ENCODE measurements at regions not wholly inside any gene's neighbourhood (a gene's known extent, or its start where the extent isn't known, plus 50 kb on each side); places are given as distances from the start of the nearest gene placed in this dataset.

DNA sequence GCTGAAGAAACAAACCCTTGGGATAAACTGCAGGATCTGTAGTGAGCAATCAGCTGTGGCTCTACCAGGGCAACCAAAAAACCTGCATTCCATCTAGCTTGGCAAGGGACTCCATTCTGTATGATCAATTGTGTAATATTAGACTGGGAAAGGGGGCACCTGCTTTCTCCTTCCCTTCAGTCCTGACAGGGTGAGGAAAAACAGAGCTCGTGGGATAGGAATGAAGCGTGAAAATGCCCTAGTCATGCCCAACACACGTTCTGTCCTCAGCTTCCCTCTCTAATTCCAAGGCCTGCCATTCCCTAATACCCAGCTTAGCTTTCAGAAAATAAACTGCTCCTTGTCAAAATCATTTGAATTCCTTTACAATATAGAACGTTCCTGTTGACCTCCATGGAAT is 442.3 kb downstream of the PLPP3 start:
- Mint-ChIP-seq H3K9me3 (ENCODE audit: low read depth, unreplicated experiment) (no peaks in the 10 kb centered on the region), H3K27me3 (ENCODE audit: unreplicated experiment) (no peaks in the 10 kb centered on the region), H3K27ac (ENCODE audit: unreplicated experiment) (no peak overlapping the region), H3K4me3 (ENCODE audit: low read depth, unreplicated experiment) (no peak overlapping the region), H3K4me1 (ENCODE audit: low read depth, unreplicated experiment) (no peaks in the 10 kb centered on the region), H3K36me3 (ENCODE audit: insufficient read depth, unreplicated experiment) (no peaks in the 10 kb centered on the region)
- DNase-seq = no peak
- no TSS peak for BruUV-seq (replicated peaks)
- intact Hi-C loops (cut with micrococcal nuclease; ENCODE audit: unreplicated experiment) = no loop called here
- TF ChIP-seq, protein P1, sequence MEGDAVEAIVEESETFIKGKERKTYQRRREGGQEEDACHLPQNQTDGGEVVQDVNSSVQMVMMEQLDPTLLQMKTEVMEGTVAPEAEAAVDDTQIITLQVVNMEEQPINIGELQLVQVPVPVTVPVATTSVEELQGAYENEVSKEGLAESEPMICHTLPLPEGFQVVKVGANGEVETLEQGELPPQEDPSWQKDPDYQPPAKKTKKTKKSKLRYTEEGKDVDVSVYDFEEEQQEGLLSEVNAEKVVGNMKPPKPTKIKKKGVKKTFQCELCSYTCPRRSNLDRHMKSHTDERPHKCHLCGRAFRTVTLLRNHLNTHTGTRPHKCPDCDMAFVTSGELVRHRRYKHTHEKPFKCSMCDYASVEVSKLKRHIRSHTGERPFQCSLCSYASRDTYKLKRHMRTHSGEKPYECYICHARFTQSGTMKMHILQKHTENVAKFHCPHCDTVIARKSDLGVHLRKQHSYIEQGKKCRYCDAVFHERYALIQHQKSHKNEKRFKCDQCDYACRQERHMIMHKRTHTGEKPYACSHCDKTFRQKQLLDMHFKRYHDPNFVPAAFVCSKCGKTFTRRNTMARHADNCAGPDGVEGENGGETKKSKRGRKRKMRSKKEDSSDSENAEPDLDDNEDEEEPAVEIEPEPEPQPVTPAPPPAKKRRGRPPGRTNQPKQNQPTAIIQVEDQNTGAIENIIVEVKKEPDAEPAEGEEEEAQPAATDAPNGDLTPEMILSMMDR (IDR thresholded peaks at IDR 0.05; ENCODE audit: unreplicated experiment) = no peak
- CTCF ChIA-PET = no interaction called here

DNA sequence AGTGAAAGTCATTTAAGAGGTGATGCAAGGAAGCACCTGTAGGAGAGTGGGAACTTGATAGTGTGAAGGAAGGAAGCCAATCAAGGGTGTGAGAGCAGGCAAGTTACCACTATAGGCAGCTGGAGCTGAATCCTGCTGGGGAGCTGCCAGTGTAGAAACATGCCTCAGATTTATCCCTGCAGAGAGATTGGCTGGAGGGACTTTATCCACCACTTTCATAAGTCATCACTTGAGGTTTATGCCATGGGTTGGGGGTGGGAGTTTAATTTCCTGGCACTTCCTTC is 443.6 kb downstream of the PLPP3 start:
- intact Hi-C loops (cut with micrococcal nuclease; ENCODE audit: unreplicated experiment) = no loop called here
- Mint-ChIP-seq H3K27me3 (ENCODE audit: unreplicated experiment) (no peaks in the 10 kb centered on the region), H3K4me1 (ENCODE audit: low read depth, unreplicated experiment) (no peaks in the 10 kb centered on the region), H3K36me3 (ENCODE audit: insufficient read depth, unreplicated experiment) (no peaks in the 10 kb centered on the region), H3K27ac (ENCODE audit: unreplicated experiment) (no peak overlapping the region), H3K9me3 (ENCODE audit: low read depth, unreplicated experiment) (no peaks in the 10 kb centered on the region), H3K4me3 (ENCODE audit: low read depth, unreplicated experiment) (no peak overlapping the region)
- CTCF ChIA-PET = no interaction called here
- no TSS peak for BruUV-seq (replicated peaks)
- TF ChIP-seq, protein P1 (IDR thresholded peaks at IDR 0.05; ENCODE audit: unreplicated experiment) = no peak
- DNase-seq = no peak

DNA sequence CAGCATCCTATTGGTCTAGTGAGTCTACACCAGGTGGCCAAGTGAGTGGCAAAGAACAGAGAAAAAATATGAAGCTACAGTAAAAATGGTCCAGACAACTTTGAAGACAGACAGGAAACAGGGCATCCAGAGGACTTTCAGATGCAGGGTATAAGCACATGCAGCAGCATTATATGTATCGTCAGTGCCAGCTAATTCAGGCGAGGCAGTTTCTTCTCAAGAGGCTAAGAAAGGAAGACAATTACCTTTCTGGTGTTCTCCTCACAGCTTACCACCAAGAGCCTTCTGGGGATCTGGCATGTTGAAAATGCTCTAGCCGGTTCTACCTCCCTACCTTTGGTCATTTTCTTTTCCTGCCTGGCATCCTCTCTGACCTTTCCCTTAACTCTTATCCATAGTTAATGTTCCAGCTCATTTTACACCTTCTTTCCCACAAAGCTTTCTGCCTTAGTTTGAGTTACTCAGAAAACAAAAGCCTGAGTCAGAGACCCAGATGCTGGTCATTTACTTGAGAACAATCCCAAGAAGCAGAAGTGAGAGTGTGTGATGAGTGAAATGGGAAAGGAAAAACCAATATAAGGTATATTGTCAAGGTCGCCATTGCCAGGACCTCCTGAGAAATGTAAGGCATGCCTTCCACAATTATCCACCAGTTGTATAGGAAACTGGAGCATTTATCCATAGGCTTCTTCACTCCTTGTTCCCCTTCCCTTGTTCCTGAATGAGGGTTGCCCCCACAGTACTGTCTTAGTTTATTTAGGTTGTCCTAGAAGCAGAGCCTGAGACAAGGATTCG is 444.1 kb downstream of the PLPP3 start:
- no peak overlapping the region for H3K4me3 Mint-ChIP-seq (ENCODE audit: low read depth, unreplicated experiment)
- no peak for DNase-seq
- BruUV-seq (replicated peaks) = no TSS peak
- no peaks in the 10 kb centered on the region for H3K9me3 Mint-ChIP-seq (ENCODE audit: low read depth, unreplicated experiment)
- no peaks in the 10 kb centered on the region for H3K36me3 Mint-ChIP-seq (ENCODE audit: insufficient read depth, unreplicated experiment)
- H3K27ac Mint-ChIP-seq (ENCODE audit: unreplicated experiment) = no peak overlapping the region
- intact Hi-C loops (cut with micrococcal nuclease; ENCODE audit: unreplicated experiment) = no loop called here
- no peaks in the 10 kb centered on the region for H3K27me3 Mint-ChIP-seq (ENCODE audit: unreplicated experiment)
- no peaks in the 10 kb centered on the region for H3K4me1 Mint-ChIP-seq (ENCODE audit: low read depth, unreplicated experiment)
- TF ChIP-seq, protein P1 (IDR thresholded peaks at IDR 0.05; ENCODE audit: unreplicated experiment) = no peak
- CTCF ChIA-PET = no interaction called here

DNA sequence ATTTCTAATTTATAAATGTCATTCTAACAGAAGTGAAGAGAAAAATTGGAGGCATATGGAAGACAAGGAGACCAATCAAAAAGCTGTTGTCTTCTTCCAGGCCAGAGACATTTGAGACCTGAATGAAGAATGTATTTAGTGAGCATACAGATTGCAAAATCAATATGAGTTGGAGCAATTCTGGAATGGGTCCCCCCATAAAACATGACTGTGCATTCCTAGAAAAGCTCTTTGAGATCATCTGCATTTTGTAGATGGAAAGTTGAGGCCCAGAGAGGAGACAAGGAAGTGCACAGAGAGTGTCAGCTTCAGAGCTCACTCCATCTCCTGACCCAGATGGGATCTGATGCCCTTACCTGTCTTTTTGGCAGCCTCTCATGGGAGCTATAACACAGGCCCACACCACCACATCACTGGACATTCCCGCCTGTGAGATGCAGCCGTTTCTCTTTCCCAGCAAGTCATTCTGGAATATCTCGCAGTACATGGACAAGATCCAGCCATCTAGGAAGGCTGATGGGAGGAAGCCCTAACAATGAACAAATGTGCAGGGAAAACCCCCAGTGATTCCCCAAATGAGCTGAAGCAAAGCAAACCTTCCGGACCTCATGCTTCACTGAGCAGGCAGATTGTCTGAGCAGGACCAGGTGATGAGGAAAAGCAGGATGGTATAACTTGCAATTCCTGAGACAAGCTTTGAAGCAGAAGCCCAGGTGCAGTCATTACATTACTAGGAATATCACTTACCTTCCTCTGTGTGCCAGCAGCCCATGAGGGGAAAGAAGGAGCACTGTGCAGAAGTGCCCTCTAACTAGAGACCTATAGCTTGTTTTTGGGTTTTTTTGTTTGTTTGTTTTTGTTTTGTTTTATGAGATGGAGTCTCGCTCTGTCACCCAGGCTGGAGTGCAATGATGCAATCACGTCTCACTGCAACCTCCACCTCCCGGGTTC is 445.6 kb downstream of the PLPP3 start:
- DNase-seq = no peak
- no peak overlapping the region for H3K4me3 Mint-ChIP-seq (ENCODE audit: low read depth, unreplicated experiment)
- CTCF ChIA-PET = no interaction called here
- no peak overlapping the region for H3K27ac Mint-ChIP-seq (ENCODE audit: unreplicated experiment)
- H3K36me3 Mint-ChIP-seq (ENCODE audit: insufficient read depth, unreplicated experiment) = no peaks in the 10 kb centered on the region
- peaks cover 2% of the 10 kb centered on the region for H3K9me3 Mint-ChIP-seq (ENCODE audit: low read depth, unreplicated experiment)
- TF ChIP-seq, protein P1 (IDR thresholded peaks at IDR 0.05; ENCODE audit: unreplicated experiment) = no peak
- H3K27me3 Mint-ChIP-seq (ENCODE audit: unreplicated experiment) = no peaks in the 10 kb centered on the region
- intact Hi-C loops (cut with micrococcal nuclease; ENCODE audit: unreplicated experiment) = no loop called here
- no peaks in the 10 kb centered on the region for H3K4me1 Mint-ChIP-seq (ENCODE audit: low read depth, unreplicated experiment)
- no TSS peak for BruUV-seq (replicated peaks)

All from Calu3 (cell line).